ENCODE measurements at regions not wholly inside any gene's neighbourhood (a gene's known extent, or its start where the extent isn't known, plus 50 kb on each side); places are given as distances from the start of the nearest gene placed in this dataset.

DNA sequence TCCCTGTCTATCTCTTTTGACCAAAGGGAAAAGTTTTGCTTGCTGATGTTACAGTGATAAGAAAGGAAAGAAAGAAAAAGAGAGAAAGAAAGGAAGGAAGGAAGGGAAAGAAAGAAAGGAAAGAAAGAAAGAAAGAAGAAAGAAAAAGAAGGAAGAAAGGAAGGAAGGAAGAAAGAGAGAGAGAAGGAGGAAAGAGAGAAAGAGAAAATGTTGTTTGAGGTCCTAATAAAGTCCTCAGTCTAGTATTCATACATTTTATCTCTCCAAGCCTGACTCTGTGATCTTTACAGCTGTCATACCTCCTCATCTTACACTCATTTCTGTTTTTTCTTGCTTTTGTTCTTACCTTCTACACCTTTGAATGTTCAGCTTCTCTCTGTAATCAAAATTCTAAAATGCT is 111.4 kb upstream of the MBNL1 start:
- no peak for DNase-seq

DNA sequence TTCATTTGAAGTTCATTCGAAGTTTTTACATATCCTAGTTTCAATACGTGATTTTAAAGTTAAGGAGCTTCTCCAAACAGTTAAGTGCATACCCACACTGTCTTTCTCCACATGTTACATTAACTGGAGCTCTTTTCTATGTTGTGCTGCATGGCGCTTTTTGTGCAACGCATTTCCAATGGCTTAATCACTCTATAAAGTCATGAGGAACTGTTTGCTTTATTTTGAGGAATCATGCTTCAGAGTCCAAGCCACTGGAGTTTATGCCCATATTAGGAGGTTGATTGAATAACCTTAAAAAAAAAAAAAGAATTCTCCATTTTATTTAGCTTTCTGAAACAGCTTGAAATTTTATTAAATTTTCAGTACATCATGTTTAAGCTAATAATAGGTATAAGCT is 109.4 kb upstream of the MBNL1 start:
- DNase-seq = no peak

DNA sequence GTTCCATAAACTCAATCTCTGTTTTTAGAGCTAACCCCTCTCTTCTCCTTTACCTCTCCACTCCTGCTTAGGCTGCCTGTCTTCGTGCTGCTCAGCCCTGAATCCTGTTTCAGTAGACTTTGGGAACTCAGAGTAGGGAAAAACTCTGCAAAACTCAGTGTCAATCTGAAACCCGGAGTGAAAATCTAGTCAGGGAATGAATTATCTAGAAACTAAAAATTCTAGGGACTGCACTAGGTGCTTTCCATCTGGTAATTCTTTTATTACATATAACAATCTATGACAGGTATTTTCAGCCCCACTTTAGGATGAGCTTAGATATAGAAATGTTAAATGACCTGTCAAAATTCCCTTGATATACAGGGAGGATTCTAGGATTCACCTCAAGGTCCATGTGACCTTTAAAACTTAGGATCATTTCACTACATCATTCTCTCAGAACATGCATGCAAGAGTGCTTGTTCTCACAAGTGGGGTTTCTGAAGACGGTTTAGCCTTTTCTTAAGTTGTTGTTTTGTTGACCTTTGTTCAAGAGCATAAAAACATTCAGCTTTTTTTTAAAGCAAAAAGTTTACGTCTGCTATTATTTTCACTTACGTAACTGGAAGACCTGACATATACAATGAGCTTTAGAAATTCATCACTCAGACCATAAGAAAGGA is 108.2 kb upstream of the MBNL1 start:
- no peak for DNase-seq

DNA sequence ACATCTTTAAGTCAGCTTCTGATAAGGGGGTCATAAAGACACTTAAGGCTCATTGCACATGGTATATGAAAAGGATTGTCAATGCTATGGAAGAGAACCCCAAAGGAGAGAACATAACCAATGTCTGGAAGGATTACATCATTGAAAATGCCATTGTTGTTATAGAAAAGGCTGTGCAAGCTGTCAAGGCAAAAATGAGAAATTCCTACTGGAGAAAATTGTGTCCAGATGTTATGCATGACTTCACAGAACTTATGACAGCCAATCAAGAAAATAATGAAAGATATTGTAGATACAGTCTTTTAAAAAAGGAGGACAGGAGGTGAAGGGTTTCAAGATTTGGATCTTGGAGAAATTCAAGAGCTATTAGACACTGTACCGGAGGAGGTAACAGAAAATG is 96.3 kb upstream of the MBNL1 start:
- no peak for DNase-seq

DNA sequence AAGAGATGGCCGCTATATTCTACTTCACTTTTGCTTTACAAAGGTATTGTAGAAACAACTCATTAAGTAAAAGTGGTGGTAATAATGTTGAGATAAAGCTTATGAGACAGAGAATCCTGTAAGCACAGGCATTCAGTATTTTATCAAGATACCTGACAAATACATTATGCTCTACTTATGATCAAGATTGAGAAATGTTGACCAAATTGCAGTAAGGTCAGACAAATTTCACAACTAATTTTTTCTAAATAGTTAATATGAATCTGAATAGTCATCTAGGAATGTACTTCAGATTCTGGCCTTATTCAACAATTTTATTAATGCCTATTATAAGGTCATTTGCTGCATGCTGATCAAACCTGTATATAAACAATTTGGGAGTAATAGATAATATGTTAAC is 95.1 kb upstream of the MBNL1 start:
- no peak for DNase-seq

DNA sequence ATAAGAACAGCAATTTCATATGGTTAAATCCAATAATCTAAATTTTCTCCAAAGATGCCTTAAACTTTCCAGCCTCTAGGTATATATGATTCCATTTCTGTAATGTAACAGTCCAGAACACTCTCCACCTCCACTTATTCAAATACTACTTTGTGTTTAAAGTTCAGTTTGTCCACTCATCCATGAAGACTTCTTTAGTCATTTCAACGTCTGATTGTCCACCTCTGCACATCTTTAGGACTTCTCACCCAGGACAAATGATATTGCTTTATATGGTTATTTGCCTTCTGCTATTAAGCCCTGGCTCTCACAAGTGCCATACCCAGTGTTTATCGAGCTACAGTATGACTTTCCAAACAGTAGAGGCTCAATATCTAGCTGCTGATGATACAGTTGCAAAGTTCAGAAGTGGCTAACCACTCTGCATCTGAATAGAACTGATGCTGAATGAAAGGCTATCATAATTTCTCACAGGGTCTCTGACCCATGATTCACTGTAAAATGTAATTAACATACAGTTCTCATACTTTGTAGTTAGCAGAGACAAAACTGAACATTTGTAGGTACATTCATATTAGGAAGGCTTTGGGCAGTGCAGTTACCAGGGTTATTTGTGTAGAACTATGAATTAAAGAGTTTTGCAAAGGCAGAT is 93.7 kb upstream of the MBNL1 start:
- DNase-seq = no peak

DNA sequence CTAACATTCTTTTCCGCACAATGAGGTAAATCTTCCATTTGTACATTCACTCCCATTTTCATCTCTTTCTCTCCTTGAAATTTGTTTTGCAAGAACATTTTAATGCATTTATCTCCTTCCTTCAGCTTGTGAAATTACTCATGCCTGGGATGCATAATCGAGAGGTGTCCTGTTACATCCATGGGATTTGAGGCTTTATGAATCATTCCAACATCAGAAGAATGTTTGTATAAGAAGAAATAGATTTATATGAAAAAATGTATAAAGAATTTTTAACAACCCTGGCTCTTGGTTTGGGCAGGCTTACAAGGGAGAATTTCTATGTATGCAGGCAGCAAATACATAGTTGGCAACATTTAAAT is 93.2 kb upstream of the MBNL1 start:
- DNase-seq = no peak

DNA sequence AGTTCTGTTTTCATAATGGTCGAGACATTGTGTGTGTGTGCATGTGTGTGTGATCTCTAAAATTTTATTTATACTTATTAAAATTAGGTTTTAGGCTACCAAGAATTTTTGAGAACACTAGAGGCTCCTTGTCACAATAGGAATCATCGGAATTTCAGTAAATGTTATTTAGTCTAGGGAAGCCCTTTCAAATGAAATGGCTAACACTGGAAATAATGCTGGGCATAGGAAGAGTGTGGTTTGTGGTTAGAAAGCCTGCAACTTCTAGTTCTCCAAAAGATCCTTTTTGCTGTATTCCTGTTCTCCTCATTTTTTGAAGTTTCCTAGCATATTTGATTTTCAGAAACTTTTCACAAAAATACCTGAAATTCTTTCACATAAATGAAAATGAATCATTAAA is 92.5 kb upstream of the MBNL1 start:
- no peak for DNase-seq

DNA sequence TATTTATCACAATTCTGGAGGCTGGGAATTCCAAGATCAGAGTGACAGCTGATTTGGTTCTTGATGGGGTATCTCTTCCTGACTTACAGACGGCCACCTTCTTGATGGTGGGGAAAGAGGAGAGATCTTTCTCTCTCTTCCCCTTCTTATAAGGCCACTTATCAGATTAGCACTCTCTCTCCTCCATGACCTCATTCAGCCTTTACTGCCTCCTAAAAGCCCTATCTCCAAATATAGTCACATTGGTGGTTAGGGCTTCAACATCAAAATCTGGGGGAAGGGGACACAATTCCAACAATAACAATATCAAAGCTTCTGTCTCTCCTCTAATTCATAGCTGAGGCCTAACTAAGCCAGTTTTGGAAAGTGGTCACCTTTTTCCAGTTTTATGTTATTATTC is 91.7 kb upstream of the MBNL1 start:
- no peak for DNase-seq

DNA sequence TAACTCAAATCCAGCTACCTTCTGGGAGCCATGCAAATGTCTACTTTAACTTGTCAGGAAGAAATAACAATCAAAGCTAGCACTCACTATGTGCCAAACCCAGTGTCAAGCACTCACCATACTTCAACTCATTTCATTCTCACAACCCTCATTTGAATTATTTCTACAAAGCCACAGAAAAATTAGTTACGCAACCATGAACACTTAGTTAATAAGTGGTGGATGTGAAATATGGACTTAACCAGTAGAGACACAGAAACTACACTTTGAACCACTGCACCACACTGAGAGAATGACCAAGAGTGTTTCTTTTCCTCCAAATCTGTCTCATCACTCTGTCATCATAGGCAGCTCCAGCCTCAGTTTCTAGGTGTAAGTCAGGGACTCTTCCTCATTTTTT is 91.0 kb upstream of the MBNL1 start:
- no peak for DNase-seq

DNA sequence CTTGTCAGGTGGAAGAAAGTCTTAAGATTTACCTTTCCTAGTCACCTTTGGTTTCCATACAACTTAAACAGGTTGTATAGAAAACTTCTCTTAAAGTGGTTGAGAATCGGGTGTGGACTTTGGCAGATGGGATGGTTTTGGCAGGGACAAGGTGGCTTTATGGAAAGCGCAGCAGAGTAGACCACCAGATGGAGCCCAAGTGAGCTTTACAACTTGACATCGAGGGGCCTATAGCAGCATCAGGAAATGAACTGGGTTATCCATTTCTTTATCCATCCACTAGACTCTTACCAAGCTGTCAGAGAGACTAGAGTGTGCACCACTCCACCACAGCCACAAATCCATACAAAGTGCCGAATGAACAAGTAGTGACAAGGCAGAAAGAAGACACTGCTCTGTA is 85.3 kb upstream of the MBNL1 start:
- DNase-seq = no peak

DNA sequence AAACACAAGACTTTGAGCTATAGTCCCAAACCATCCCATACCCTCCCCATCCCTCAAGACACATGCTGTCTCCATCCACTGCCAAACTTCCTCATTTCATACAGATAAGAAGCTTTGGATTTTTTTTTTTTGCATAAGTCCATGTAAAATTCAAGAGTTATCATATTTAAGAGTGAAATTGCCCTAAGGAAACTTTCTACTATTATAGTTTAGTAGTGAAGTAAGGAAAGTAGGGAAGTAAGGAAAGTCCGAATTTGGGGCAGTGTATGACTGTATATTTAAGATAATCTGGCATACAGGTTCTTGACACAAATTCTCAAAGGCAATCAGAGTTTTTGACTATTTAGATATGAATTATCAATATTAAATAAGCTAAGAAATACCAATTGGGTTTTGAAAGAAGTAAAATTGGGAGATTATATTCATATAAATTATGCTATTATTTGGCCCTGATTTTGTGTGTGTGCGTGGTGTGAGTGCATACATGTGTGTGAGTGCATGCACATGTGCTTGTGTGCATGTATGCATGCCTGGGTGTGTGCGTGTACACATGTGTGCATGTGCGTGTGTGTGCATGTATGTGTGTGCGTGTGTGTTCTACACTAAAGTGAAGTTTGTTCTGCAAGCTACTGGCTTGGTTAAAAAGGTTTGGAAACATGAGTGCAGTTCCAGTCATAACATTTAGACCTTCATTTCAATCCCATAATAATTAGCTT is 83.6 kb upstream of the MBNL1 start:
- no peak for DNase-seq

DNA sequence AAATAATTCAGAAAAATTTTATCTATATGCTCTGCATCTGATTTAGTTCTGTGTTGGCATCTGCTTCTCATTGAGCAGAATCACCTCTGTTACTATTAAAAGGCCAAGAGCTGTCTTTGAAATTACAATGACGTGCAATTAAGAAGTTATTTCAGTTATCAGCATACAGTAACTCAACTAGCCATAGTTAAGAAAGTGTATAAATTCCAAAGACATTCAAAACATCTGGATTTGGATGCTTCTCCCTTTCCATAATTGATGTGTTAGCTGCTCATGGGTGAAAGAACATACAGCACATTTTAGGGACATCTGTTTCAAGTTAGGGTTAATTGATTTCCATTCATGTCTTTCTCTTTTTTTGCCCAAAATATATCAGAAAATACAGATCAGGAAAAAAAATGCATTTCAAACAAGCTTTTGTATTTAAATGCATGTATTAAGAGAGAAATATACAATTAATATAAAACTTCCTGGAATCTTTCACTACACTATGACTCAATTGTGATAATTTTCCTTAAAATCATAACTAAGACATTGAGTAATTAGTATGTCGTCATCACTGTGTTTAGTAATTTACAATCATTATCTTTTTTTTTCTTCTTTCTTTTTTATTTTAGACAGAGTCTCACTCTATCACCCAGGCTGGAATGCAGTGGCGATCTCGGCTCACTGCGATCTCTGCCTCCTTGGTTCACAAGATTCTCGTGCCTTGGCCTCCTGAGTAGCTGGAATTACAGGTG is 82.7 kb upstream of the MBNL1 start:
- DNase-seq = no peak

DNA sequence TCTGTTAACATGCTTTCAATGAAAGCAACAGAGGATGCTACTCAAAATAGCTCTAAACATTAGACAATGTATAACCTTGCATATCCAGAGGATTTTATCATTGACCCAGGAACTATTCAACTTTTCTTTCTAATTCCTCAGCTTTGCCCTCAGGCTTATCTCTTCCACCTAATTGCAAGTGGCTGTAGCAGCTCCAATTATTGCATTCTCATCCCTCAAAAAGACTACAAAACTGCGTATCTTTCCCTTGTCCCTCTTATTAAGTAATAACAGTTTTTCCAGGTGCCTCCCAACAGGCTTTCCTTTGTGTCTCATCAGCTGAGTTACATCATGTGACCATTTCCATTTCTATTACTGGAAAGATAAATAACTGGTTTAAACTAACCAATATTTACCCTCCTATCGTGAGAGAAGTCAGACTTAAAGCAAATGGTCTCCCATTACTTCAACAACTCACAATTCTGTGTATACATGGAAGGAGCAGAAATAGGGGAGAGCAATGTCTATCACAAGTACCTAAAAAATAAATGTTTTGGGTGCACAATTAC is 78.0 kb upstream of the MBNL1 start:
- no peak for DNase-seq

DNA sequence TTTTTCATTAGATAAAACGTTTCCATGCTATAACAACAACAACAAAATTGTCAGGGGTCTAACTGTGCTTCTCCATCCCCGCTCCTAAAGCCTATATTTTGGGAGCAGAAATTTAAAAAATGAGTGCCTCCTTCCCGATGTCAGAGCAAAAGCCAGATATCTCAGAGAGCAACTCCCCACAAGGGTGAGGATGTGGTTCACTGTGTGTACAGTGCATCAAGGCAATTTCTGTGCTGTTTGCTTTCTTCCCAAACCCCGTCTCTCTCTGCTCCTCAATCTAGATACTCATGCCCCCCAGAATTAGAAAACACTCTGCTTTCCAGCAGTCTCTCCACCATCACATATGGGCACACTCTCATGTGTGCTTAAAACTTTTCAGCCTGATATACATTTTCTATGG is 76.7 kb upstream of the MBNL1 start:
- no peak for DNase-seq

DNA sequence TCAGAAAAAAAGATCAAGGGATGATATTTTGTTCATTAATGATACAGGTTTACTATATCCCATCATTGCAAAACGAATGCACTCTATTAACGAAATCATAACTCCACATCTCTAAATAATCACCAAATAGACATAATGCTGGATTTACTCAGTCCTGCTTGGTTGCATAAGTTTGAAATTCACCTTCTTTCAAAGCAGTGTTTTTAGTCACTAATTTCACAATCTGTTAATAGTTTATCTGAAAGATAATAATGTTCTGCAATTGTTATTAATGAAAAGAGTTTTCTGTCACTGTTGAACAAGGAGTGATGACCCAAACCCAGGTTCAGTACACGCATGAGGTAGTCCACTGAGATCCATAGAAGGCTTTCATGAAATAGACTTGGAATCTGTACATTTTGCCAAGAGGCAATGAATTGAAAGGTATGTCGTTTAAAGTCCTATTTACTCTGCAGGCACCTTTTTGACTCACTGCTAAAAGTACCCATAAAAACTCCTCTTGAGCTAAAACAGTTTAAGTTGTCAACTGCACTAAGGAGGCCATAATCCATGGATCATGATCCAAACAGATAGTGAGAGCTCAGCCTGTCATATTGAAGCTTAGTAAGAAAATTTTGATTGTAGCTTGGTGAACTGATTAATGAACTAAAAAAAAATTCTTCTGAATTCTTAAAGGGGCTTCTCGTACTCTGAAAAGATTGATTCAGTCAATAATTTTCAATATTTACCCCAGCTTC is 75.6 kb upstream of the MBNL1 start:
- no peak for DNase-seq

DNA sequence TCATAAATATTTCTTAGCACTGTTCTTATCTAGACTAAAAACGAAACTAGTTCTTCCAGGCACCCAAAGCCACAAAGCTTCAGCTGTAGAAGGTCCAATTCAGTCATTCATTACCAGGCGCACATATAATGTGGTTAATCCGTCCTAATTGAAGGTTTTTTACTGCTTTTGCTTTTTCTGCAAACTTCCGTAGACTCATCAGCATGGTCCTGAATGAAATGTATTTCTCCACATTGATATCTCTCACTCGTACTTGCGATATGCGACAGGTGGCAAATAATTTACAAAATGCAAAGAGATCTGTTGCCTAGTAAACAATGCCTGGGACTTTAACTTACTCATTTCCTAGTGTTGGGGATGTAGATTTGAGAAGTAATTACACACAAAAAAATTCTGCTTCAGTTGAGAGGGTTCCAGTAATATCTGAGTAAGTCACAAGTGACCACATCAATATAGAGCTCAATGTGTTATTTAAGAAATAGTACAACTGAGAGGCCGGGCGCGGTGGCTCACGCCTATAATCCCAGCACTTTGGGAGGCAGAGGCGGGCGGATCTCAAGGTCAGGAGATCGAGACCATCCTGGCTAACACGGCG is 75.0 kb upstream of the MBNL1 start:
- no peak for DNase-seq

DNA sequence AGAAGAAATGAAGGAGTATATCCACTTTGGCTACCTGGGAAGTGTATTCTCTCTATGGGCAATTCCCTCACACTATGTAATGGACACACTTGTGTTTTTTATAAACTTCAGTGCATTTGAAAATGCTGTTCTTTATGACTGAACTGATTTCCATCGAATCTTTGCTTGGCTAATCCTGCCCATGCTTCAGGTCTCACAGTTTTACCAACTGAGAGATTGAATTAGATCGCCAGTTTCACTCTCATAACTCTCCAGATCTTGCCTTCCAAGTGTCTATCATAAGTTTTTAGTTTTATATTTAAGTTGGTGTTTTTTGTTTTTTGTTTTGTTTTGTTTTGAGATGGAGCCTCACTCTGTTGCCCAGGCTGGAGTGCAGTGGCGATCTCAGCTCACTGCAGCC is 73.5 kb upstream of the MBNL1 start:
- no peak for DNase-seq

DNA sequence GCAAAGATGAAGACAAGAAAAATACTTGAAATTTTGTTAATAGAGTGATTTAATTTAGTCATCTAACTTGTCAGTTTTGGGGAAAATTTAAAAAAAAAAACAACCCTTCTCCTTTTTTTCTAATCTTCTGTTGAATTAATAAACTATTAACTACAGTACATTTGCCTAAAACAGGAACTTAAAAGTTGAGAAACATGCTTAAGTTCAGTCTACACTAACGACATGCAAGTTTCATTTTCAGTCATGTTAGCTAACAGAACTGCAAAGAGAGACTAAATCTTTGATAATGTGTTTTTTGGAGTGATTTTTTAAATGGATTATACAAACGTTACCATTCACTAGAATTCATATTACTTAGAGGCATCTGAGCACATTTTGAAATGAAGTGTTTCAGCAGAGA is 71.9 kb upstream of the MBNL1 start:
- no peak for DNase-seq

DNA sequence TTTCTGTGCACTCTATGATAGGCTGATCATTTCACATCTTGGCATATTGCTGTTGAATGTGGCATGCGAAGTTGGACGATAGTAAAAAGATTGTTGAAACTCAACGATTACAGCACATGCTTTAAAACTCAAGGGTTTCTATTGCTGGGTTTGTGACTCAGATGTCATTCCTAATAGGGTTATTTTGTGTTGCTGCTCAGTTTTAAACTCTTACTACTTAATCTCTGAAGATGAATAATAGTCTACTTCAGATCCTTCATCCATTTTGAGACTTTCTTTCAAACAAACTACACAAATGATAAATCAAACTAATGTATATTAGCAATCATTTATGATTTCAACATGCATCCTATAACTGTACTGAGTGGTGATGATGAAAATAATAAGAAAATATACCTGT is 71.3 kb upstream of the MBNL1 start:
- DNase-seq = no peak

DNA sequence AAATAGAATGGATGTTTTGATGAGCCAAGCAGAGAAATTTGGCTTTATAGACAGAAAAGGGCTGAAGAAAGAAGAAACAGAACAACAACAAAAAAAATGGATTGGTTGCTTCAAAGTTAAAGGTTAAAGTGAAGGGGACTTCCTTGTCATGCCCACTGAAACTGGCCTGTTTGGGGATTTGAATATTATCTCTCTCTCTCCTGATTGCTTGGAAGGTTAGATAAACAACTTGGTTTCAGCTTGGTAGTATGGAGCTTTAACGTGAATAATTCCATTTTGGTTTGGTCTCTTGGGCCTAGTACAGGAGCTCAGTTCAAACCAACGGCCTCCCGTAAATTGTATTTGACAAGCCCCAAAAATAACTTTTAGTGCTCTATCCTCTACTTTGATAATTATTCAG is 70.8 kb upstream of the MBNL1 start:
- no peak for DNase-seq

DNA sequence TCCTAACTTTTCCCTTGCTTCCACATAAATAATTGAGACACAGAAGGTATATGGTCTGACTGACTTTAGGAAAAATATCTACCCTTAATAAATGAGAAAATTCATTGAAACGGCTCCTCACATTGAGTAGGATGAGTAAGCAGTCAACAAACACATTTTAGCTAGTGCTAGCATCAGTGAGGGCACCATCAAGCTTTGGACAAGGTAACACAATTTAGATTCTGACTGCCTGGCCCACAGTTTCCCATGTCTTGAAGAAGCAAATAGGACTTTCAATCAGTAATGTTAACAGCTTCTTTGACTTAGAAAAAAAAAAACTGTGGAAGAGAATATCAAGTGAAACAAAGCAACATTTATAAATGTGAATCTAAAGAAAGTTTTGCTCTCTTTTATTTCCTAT is 70.1 kb upstream of the MBNL1 start:
- no peak for DNase-seq

Data from NCI-H2081 treated with DMSO at 0.1 percent for 48 hours (cell line).